Esophagus squamous epithelium (tissue), 4 donors: ENCODE measurements at regions not wholly inside any gene's neighbourhood (a gene's known extent, or its start where the extent isn't known, plus 50 kb on each side); places are given as distances from the start of the nearest gene placed in this dataset.

Experiments
- CTCF ChIP-seq, 6 experiments: fragments of 450-650 bp in 4 of 6; fragments of 200-600 bp in 2 of 6; sonication (generic) in 2 of 6; IDR thresholded peaks; one replicate each; pipeline ENCODE4 v1.5.1; 2016 to 2019; ENCODE audit warnings: antibody characterized with exemption in 6 of 6, mild to moderate bottlenecking in 4 of 6, moderate library complexity in 4 of 6
- POLR2A ChIP-seq, 4 donors: fragments of 450-650 bp; IDR thresholded peaks; one replicate each; pipeline ENCODE4 v1.6.1; 2017; ENCODE audit warnings: antibody characterized with exemption in 4 of 4, mild to moderate bottlenecking in 4 of 4, moderate library complexity in 3 of 4

DNA sequence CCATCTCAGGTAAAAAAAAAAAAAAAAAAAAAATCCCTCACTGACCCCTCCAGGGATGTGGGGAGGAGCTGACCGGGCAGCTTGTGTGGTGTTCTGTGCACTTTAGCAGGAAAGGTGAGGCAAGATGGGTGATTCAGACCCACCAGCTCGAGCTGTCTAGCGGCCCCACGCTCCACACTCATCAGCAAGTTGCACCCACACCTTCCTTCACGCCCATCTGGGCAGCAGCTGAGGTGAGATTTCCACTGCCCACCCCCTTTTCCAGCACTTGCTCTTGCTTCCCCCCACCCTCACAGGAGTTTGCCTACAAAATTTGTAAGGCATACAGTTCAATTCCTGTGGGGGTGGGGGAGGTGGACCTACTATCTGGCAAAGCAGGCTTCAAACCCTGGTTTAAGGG lies 58.7 kb upstream of the ZNF354B start:
- no peak for TF ChIP-seq CTCF (IDR thresholded peaks at IDR 0.05)
- TF ChIP-seq POLR2A (IDR thresholded peaks at IDR 0.05): no peak
